ENCODE measurements at regions not wholly inside any gene's neighbourhood (a gene's known extent, or its start where the extent isn't known, plus 50 kb on each side); places are given as distances from the start of the nearest gene placed in this dataset.

DNA sequence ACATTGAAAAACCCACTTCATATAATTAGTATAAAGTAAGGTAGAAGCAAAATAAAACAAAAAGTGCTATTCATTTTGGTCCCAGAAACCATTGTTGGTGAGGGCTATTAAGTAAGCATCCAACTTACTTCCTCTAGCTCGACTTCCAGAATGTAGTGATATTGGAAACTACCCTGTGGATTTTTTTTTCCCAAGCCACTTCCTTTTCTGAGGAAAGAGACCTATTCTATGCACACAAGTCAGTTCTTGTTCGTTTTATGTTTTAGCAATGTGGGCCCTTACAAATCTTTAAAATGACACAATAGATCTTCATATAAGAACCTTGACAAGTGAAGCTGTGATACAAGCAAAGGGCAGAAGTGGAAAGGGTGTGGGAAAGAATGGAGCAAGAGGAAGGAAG lies 402.0 kb upstream of the TBL1XR1 start:
- no peak for DNase-seq (ENCODE audit: low read depth)

DNA sequence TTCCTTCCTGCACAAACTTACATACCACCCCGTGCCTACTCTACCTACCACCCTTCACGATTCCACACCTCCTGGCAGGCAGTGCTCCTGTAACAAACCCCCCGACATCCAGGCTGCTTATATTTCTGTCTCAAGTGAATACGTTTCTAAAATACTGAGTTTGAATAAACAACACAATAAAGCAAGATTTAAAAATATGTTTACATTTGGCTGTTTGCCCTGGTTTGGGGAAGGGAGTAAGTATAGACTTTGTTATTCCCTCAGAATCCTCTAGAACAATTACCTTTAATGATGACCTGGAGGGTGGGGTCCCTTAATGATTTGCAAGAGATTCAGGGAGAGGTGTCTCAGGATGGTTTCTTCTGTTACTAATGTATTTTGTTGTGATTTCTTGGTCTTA lies 402.6 kb upstream of the TBL1XR1 start:
- no peak for DNase-seq (ENCODE audit: low read depth)

- no peak for DNase-seq (ENCODE audit: low read depth)
Observed at GRCh38 chr3:177600411-177600810, 403.1 kb upstream of the TBL1XR1 start.

- DNase-seq (ENCODE audit: low read depth): no peak
Observed at GRCh38 chr3:177601152-177601551, 403.9 kb upstream of the TBL1XR1 start.

- no peak for DNase-seq (ENCODE audit: low read depth)
Observed at GRCh38 chr3:177602601-177603147, 405.4 kb upstream of the TBL1XR1 start.

DNA sequence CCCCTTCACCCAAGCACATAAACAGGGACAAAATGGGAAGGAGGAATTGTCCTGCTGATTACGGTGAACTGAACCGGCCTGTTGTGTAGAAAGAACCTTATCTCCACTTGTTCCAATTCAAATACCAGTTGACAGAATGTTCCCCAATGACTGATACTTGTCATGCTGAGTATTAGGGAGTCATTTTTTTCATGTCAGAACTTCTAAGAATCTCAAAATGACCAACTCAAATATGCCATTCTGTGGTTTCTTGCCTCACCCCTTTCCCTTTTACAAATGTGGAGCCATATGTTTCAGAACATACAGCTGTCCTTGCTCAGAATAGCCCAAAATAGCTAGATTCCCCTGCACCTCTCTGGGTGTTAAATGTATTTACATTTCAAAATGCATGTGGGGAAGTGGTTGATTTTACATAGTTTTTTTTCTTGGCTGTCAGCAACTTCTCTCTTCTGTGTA lies 405.9 kb upstream of the TBL1XR1 start:
- DNase-seq (ENCODE audit: low read depth): no peak

DNA sequence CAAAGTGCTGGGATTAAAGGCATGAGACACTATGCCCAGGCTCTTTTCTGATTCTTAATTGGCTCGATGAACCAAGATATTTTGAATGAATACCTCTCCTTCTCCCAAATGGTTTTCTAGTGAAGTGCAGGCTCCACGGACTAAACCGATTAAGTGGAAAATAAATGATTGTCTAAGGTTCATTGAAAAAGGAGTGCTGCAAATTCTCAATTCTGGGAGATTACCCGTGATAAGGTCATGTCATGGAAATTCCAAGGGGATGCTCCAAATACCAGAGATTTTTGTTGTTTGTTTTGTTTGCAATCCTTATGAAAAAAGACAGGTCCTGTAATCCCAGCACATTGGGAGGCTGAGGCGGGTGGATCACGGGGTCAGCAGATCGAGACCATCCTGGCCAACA lies 406.9 kb upstream of the TBL1XR1 start:
- DNase-seq (ENCODE audit: low read depth): no peak

DNA sequence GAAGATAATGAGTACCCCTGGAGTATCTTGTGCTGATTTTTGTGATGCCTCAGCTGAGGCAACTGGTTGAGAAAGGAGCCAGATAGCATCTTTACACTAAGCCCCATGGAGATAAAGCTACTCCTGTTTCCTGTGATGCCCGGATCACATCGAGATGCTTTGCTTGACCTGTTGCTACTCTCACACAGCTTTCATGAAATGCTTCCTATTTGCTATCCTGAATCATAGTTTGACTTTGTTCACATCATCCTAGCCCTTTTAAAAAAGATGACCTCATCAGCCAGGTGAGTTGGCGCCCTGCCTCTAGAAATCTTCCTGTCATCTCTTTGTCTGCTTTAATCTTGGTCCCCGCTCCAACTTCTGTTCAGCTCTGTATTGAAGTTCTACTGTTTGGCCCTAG lies 409.6 kb upstream of the TBL1XR1 start:
- DNase-seq (ENCODE audit: low read depth): no peak

- DNase-seq (ENCODE audit: low read depth): no peak
Observed at GRCh38 chr3:177607589-177607988, 410.3 kb upstream of the TBL1XR1 start.

- DNase-seq (ENCODE audit: low read depth): no peak
Observed at GRCh38 chr3:177608443-177608842, 411.2 kb upstream of the TBL1XR1 start.

GRCh38 chr3:177609613-177610012 lies 412.3 kb upstream of the TBL1XR1 start:
- DNase-seq (ENCODE audit: low read depth): no peak

GRCh38 chr3:177610262-177610661 lies 413.0 kb upstream of the TBL1XR1 start:
- DNase-seq (ENCODE audit: low read depth): no peak

DNA sequence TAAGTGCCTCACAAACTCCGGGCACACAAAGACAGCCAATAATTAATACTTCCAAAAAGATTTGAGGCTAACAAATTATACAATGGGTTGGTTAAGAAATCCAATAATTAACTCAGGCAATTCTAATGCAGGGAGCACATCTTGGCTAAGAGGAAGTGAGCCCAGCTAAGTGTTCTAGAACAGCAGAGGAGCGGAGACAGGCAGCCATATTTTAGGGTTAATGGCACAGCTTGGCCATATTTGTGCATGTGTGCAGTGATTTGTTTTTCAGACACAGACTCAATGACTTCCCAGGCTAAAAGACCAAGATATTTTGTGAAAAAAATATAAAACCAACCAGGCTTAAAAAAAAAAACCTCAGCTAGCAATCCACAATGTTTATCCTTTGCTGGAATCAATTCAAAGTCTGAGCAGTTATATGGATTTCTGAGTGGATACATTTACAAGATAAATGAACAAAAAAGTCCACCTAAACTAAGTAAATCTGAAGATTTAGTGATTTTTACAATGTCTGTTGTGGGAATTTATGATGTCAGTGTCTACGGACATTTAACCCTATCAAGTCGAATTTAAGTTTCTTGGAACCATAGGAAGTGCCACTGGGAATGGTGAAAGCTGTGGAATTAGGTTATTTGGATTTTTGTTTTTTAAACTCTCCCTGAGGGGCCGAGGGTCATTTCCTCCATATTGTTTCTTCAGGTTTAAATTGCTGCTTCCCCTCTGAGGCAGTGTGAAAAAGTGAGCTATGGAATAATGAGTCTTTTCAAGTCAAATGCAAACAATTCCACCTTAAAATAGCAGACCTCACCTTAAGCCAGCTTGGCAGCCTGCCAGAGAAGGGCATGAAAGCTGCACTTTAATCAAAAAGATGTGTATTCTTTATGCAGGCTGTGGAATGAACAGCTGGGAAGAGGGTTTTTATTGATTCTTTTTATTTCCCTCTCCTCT lies 413.7 kb upstream of the TBL1XR1 start:
- no peak for DNase-seq (ENCODE audit: low read depth)

GRCh38 chr3:177611752-177612334 lies 414.6 kb upstream of the TBL1XR1 start:
- no peak for DNase-seq (ENCODE audit: low read depth)

DNA sequence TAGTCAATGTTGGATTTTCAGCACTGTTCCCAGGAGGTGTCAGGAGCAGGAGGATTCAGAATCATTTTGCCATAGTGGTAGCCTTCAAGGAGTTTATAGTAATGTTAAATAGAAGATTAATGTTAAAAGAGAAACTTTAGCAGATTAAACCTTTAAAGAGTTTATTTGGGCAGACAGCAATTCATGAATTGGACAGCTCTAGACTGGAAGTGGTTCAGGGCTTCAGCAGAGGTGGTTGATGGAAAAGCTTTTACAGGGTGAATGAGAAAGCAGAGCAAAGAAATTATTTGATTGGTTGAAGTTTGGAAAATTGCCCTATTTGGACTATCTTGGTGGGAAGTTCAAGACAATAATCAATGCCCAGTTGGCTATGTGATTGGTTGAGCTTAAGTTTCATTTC lies 416.6 kb upstream of the TBL1XR1 start:
- no peak for DNase-seq (ENCODE audit: low read depth)

- DNase-seq (ENCODE audit: low read depth): no peak
Observed at GRCh38 chr3:177615015-177615414, 417.7 kb upstream of the TBL1XR1 start.

- no peak for DNase-seq (ENCODE audit: low read depth)
Observed at GRCh38 chr3:177618873-177619733, 421.8 kb upstream of the TBL1XR1 start.

- no peak for DNase-seq (ENCODE audit: low read depth)
Observed at GRCh38 chr3:177620073-177620472, 422.8 kb upstream of the TBL1XR1 start.

DNA sequence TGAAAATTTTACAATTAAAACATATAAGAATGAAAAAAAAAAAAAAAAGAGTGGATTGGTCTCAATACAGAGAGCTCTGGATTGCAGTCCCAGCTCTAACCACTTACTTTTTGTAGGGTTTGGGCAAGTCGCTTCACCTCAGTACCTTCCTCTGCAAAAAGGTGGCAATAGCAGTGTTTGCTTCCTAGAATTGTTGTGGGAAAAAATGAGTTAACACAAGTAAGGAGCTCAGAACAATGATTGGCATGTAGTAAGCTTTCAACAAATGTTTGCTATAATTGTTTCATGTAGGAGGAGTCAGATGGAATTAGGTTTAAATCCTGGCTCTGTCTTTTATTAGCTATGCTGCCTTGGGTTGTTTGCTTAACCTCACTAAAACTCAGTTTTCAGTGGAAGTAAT lies 425.2 kb upstream of the TBL1XR1 start:
- DNase-seq (ENCODE audit: low read depth): no peak

GRCh38 chr3:177622982-177623617 lies 425.8 kb upstream of the TBL1XR1 start:
- no peak for DNase-seq (ENCODE audit: low read depth)
